Femur (tissue), 1 donor: ENCODE measurements at regions not wholly inside any gene's neighbourhood (a gene's known extent, or its start where the extent isn't known, plus 50 kb on each side); places are given as distances from the start of the nearest gene placed in this dataset.
"Not testable (repeated sequence)": the region's sequence is repeated elsewhere in the genome, so short reads cannot be mapped to it uniquely, and the experiment has no call there.

Experiments used
- DNase-seq: peaks from one replicate; pipeline ENCODE4 v3.0.0-alpha.2; 2017

GRCh38 chr20:17835240-17835933 lies 133.2 kb downstream of the SNX5 start:
- peak; percentile 70 for DNase-seq

- DNase-seq: no peak
These were observed 133.8 kb downstream of the SNX5 start for GRCh38 chr20:17834804-17835203.

- DNase-seq: no peak
These were observed 133.4 kb downstream of the BANF2 start for GRCh38 chr20:17833036-17833674.

- no peak for DNase-seq
These were observed 132.6 kb downstream of the BANF2 start for GRCh38 chr20:17832236-17832915.

GRCh38 chr20:17828598-17829144 lies 128.9 kb downstream of the BANF2 start:
- no peak for DNase-seq

GRCh38 chr20:17827759-17828559 lies 128.2 kb downstream of the BANF2 start:
- no peak for DNase-seq

GRCh38 chr20:17827079-17827478 lies 127.3 kb downstream of the BANF2 start:
- no peak for DNase-seq

- no peak for DNase-seq
These were observed 126.4 kb downstream of the BANF2 start for GRCh38 chr20:17825960-17826843.

GRCh38 chr20:17825252-17825959 lies 125.6 kb downstream of the BANF2 start:
- DNase-seq: no peak

GRCh38 chr20:17824676-17825251 lies 125.0 kb downstream of the BANF2 start:
- DNase-seq: no peak

GRCh38 chr20:17823409-17824144 lies 123.8 kb downstream of the BANF2 start:
- DNase-seq: no peak

- no peak for DNase-seq
These were observed 123.0 kb downstream of the BANF2 start for GRCh38 chr20:17822540-17823408.

GRCh38 chr20:17822039-17822438 lies 122.3 kb downstream of the BANF2 start:
- peak; percentile 79 for DNase-seq

GRCh38 chr20:17821606-17822005 lies 121.8 kb downstream of the BANF2 start:
- DNase-seq: not testable (repeated sequence)

- DNase-seq: no peak
These were observed 119.8 kb downstream of the BANF2 start for GRCh38 chr20:17819395-17820093.

GRCh38 chr20:17818187-17818586 lies 118.4 kb downstream of the BANF2 start:
- DNase-seq: no peak

- DNase-seq: peak; percentile 50
These were observed 117.2 kb downstream of the BANF2 start for GRCh38 chr20:17816804-17817587.

GRCh38 chr20:17811628-17811965 lies 111.8 kb downstream of the BANF2 start:
- no peak for DNase-seq
